ENCODE measurements at regions not wholly inside any gene's neighbourhood (a gene's known extent, or its start where the extent isn't known, plus 50 kb on each side); places are given as distances from the start of the nearest gene placed in this dataset.

DNA sequence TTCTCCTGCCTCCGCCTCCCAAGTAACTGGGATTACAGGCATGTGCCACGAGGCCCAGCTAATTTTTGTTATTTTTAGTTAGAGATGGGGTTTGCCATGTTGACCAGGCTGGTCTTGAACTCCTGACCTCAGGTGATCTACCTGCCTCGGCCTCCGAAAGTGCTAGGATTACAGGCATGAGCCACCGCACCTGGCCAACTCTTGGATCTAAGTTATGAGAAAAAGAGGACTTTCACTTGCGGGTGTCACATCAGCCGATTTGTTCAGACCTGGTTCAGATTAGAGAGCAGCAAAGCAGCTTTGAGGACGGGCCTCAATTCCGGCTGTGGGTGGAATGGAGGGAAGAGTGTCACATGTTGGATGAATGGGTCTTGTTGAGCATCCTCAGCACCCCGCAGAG, 61.0 kb upstream of the FGFR2 start:
- H2AK9ac ChIP-seq (replicated peaks; ENCODE audit: low read depth, low read length, poor library complexity) = no peak overlapping the region
- no peak for TF ChIP-seq RAD21 (IDR thresholded peaks at IDR 0.05; ENCODE audit: low read length)
- no peak for TF ChIP-seq RFX5 (IDR thresholded peaks at IDR 0.05; ENCODE audit: low read depth, low read length)
- no peak for TF ChIP-seq POLR2A (IDR thresholded peaks at IDR 0.05; ENCODE audit: low read depth, low read length)
- no peak for TF ChIP-seq FOS (IDR thresholded peaks at IDR 0.05; ENCODE audit: low read depth, low read length)
- TF ChIP-seq BHLHE40 (IDR thresholded peaks at IDR 0.05; ENCODE audit: low read depth, low read length) = no peak
- TF ChIP-seq, protein P1, sequence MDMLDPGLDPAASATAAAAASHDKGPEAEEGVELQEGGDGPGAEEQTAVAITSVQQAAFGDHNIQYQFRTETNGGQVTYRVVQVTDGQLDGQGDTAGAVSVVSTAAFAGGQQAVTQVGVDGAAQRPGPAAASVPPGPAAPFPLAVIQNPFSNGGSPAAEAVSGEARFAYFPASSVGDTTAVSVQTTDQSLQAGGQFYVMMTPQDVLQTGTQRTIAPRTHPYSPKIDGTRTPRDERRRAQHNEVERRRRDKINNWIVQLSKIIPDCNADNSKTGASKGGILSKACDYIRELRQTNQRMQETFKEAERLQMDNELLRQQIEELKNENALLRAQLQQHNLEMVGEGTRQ (IDR thresholded peaks at IDR 0.05; ENCODE audit: low read depth, low read length) = no peak
- no peak for TF ChIP-seq MXI1 (IDR thresholded peaks at IDR 0.05; ENCODE audit: borderline replicate concordance, low read depth, low read length)
- TF ChIP-seq SMC3 (IDR thresholded peaks at IDR 0.05; ENCODE audit: low read depth, low read length) = no peak
- no peak for TF ChIP-seq MAFK (IDR thresholded peaks at IDR 0.05; ENCODE audit: low read depth, low read length)
- TF ChIP-seq NFE2L2 (IDR thresholded peaks at IDR 0.05; ENCODE audit: low read depth, low read length) = no peak
- TF ChIP-seq, protein P2, sequence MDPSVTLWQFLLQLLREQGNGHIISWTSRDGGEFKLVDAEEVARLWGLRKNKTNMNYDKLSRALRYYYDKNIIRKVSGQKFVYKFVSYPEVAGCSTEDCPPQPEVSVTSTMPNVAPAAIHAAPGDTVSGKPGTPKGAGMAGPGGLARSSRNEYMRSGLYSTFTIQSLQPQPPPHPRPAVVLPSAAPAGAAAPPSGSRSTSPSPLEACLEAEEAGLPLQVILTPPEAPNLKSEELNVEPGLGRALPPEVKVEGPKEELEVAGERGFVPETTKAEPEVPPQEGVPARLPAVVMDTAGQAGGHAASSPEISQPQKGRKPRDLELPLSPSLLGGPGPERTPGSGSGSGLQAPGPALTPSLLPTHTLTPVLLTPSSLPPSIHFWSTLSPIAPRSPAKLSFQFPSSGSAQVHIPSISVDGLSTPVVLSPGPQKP (IDR thresholded peaks at IDR 0.05; ENCODE audit: borderline replicate concordance, low read depth, low read length) = no peak
- no peak for TF ChIP-seq RCOR1 (IDR thresholded peaks at IDR 0.05; ENCODE audit: insufficient replicate concordance, low read length)
- no peak for TF ChIP-seq MAZ (IDR thresholded peaks at IDR 0.05; ENCODE audit: borderline replicate concordance, low read depth, low read length)
- TF ChIP-seq CEBPB (IDR thresholded peaks at IDR 0.05; ENCODE audit: low read depth, low read length) = no peak
- TF ChIP-seq CHD1 (IDR thresholded peaks at IDR 0.05; ENCODE audit: low read depth, low read length) = no peak
- TF ChIP-seq, protein P3, sequence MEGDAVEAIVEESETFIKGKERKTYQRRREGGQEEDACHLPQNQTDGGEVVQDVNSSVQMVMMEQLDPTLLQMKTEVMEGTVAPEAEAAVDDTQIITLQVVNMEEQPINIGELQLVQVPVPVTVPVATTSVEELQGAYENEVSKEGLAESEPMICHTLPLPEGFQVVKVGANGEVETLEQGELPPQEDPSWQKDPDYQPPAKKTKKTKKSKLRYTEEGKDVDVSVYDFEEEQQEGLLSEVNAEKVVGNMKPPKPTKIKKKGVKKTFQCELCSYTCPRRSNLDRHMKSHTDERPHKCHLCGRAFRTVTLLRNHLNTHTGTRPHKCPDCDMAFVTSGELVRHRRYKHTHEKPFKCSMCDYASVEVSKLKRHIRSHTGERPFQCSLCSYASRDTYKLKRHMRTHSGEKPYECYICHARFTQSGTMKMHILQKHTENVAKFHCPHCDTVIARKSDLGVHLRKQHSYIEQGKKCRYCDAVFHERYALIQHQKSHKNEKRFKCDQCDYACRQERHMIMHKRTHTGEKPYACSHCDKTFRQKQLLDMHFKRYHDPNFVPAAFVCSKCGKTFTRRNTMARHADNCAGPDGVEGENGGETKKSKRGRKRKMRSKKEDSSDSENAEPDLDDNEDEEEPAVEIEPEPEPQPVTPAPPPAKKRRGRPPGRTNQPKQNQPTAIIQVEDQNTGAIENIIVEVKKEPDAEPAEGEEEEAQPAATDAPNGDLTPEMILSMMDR (conservative IDR thresholded peaks at IDR 0.05; ENCODE audit: low read depth, low read length) = no peak
- intact Hi-C loops (cut with micrococcal nuclease) (no loop called here), dilution Hi-C loops (cut with HindIII; ENCODE audit: low sequenced_read_pairs, unreplicated experiment) (no loop called here), in situ Hi-C loops (cut with MboI; ENCODE audit: low sequenced_read_pairs) (no loop called here)
- H3K4me2 ChIP-seq (ENCODE audit: low read depth, low read length) = no peak overlapping the region
- no peaks in the 10 kb centered on the region for H3K36me3 ChIP-seq (ENCODE audit: control insufficient read depth, insufficient read depth, low read length)
- no peaks in the 10 kb centered on the region for H3K27me3 ChIP-seq (ENCODE audit: control insufficient read depth, insufficient read depth, low read length)
- 85% methylated on average over 4 of the region's 10 CpGs; no CpG with 5 or more reads in 1 of the 2 experiments for WGBS, 2 experiments (ENCODE audit: extremely low coverage in 2 of 2, insufficient read length in 1 of 2)
- H3K56ac ChIP-seq (ENCODE audit: extremely low read depth, insufficient read depth, low read length) = no peak overlapping the region
- H3K4me1 ChIP-seq (ENCODE audit: control insufficient read depth, insufficient read depth, low read length) = no peaks in the 10 kb centered on the region
- H2BK15ac ChIP-seq (ENCODE audit: low read depth, low read length) = no peak overlapping the region
- DNase-seq (no peak), ATAC-seq (ENCODE audit: low read depth) (no peak)
- H4K20me1 ChIP-seq (ENCODE audit: insufficient read depth, low read length) = no peaks in the 10 kb centered on the region
- no peak overlapping the region for H2AK5ac ChIP-seq (ENCODE audit: low read depth, low read length)
- POLR2A ChIA-PET (ENCODE audit: unreplicated experiment) = no interaction called here
- no peak overlapping the region for H3K4me3 ChIP-seq (ENCODE audit: insufficient read depth, low read depth, low read length)
- H4K5ac ChIP-seq (ENCODE audit: low read depth, low read length) = no peak overlapping the region
- no peak overlapping the region for H3K9ac ChIP-seq (ENCODE audit: low read depth, low read length)
- no peak overlapping the region for H2BK5ac ChIP-seq (ENCODE audit: low read depth, low read length, poor library complexity, severe bottlenecking)
- H3K18ac ChIP-seq (ENCODE audit: low read depth, low read length) = no peak overlapping the region
- H2BK20ac ChIP-seq (ENCODE audit: low read depth, low read length) = no peak overlapping the region
- no peak overlapping the region for H4K91ac ChIP-seq (ENCODE audit: insufficient read depth, low read depth, low read length)
- no peak overlapping the region for H2BK120ac ChIP-seq (ENCODE audit: low read depth, low read length)
- BruUV-seq (replicated peaks) = no TSS peak
- no peak overlapping the region for H3K27ac ChIP-seq (ENCODE audit: insufficient read depth, low read length)
- CTCF ChIA-PET = no interaction called here
- no peak overlapping the region for H4K8ac ChIP-seq (ENCODE audit: low read depth in 2 of 2, low read length in 2 of 2)
- no peaks in the 10 kb centered on the region for H3K9me1 ChIP-seq (ENCODE audit: insufficient read depth, low read length)
- peaks cover 20% of the 10 kb centered on the region for H3K9me3 ChIP-seq (ENCODE audit: control insufficient read depth, insufficient read depth, low read length)
- H3K4ac ChIP-seq (ENCODE audit: low read depth, low read length) = no peak overlapping the region
- H3K23ac ChIP-seq (ENCODE audit: low read depth, low read length) = no peak overlapping the region
- no peak overlapping the region for H3K14ac ChIP-seq (replicated peaks; ENCODE audit: low read depth, low read length)
- no peaks in the 10 kb centered on the region for H3K79me1 ChIP-seq (ENCODE audit: low read depth in 1 of 2, low read length in 2 of 2)
- no peak overlapping the region for H2AFZ ChIP-seq (replicated peaks; ENCODE audit: low read length, poor library complexity)

Measured in IMR-90 (cell line).